NCI-H82 (cell line): ENCODE measurements at regions not wholly inside any gene's neighbourhood (a gene's known extent, or its start where the extent isn't known, plus 50 kb on each side); places are given as distances from the start of the nearest gene placed in this dataset.

ENCODE experiments used
- DNase-seq: peaks from one replicate; lab custom pipeline; 2025; lab: John Stamatoyannopoulos, UW

DNA sequence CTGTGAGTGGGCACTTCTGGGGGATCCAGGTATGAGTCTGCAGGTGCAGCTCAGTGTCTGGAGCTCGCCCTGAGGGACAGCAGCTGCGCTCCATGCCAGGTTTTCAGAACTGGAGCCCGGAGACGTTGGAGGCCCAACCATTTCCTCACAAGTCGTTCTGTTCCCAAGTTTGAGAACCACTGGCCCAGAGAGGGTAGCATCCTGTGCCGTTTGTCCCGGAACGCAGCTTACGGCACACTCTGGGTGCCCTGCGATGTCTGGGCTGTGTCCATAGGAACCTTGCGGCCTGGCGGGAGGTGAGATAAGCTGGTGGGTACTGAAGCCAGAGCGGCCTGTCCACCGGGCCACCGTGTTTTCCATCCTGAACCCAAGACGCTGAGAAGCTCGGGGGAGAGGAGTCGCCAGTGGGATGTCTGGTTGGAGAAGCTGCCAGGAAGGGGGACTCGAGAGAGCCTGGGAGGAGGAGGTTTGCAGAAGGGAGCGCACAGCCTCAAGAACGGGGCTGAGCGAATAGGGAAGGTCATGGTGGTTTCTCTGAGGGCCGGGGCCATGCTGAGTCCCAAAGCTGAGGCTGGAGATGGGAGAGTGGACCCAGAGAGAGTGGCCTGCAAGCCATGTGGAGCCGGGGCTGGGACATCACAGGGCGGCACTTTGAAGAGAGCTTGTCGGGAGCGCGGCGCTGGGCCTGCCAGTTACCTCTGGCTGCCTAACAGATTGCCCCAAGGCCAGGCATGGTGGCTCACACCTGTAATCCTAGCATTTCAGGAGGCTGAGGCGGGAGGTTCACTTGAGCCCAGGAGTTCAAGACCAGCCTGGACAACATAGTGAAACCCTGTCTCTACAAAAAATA is 211.0 kb upstream of the GSE1 start:
- DNase-seq, result no peak

- DNase-seq, result no peak
Observed at GRCh38 chr16:85402910-85403692, 210.0 kb upstream of the GSE1 start.

DNA sequence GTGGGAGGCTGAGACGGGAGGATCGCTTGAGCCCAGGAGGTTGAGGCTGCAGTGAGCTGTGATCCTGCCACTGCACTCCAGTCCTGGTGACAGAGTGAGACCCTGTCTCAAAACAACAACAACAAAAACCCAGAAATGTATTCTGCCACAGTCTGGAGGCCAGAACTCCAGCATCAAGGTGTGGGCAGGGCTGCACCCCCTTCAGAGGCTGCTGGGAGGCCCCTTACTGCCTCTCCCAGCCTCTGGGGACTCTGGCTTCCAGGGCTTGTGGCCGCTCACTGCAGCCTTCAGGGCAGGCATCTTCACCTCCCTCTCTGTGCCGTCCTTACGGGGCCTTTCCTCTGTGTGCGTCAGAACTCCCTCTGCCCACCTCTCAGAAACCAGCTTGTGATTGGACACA is 209.4 kb upstream of the GSE1 start:
- no peak for DNase-seq

- no peak for DNase-seq
Observed at GRCh38 chr16:85412911-85413520, 200.1 kb upstream of the GSE1 start.

GRCh38 chr16:85413691-85414663 is 199.1 kb upstream of the GSE1 start:
- no peak for DNase-seq

- peak; percentile 80 for DNase-seq
Observed at GRCh38 chr16:85415196-85416090, 197.7 kb upstream of the GSE1 start.

DNA sequence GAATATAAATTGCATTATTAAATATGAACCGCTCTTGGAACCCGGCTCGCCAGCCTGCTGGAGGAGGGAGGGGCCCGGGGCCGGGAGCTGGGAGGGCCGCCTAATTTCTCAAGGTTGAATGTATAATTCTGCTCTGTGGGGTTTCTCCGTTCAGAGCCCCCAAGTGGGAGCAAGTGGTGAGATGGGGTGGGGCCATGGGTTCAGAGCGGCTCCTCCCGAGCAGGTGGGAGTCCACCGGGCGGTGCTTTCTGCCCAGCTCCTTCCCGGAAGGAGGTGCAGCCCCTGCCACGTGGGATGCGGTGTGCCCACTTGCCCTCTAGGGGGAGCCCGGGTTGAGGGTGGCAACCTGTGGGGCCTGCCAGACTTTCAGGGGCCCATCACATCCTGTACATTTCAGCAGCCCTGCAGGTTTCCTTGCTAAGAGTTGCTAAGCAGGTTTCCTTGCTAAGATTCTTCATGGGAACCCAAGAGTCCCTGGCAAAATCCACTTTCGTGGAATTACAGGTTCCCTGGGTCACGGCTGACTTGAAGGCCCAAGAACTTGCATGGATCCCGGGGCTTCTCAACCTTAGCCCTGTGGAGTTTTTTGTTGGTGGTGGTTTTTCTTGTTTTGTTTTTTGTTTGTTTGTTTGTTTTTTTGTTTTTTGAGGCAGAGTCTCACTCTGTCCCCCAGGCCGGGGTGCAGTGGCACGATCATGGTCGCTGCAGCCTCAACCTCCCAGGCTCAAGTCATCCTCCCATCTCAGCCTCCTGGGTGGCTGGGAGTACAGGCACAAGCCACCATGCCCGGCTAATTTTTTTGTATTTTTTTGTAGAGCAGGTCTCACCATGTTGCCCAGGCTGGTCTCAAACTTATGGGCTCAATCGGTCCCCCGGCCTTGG is 196.7 kb upstream of the GSE1 start:
- DNase-seq, result peak; percentile 91

DNA sequence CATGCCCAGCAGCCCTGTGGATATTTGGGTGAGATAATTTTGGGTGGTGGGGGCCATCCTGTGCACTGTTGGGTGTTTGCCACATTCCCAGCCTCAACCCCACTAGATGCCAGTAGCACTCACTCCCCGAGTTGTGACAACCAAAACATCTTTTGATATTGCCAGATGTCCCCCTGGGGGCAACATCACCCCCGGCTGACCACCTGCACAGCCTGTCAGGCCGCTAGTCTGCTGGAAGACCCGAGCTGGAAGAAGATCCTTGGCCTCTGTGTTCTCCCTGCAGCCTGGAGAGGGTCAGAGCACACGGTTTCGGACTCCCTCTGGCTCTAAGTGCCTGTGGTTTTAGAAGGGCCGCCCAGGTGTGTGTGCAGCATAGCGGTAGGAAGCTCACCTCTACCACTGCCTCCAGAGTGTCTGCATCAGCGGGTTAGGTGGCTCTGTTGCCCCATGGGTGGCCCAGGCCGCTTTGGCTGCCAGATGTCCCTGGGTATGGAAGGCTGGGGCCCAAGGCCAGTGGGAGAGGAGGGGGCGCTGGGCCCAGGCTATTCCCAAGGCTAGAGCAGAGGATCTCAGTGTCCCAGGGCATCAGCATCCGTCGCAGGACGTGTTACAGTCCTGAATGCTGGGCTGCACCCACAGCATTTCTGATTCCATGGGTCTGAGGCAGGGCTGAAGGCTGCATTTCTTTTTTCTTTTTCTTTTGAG is 195.8 kb upstream of the GSE1 start:
- DNase-seq, result no peak

DNA sequence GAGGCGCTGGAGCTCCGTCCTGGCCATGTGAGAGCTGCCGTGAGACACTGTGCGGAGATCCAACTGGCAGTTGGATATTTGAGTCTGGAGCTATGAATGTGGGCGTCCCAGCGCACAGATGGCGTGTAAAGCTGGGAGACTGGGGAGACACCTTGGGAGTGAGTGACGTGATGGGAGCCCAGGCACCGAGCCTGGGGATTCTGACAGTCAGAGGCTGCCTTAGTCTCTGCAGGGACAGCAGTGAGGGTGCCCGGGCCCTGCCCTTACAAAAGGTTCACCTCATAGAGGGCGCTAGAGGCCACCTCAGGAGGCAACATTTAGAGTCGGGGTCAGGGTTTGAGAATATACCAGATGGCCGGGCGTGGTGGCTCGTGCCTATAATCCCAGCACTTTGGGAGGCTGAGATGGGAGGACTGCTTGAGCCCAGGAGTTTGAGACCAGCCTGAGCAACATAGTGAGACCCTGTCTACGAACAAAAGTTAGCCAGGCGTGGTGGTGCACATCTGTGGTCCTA is 194.1 kb upstream of the GSE1 start:
- peak; percentile 80 for DNase-seq

- no peak for DNase-seq
Observed at GRCh38 chr16:85419503-85420408, 193.4 kb upstream of the GSE1 start.

DNA sequence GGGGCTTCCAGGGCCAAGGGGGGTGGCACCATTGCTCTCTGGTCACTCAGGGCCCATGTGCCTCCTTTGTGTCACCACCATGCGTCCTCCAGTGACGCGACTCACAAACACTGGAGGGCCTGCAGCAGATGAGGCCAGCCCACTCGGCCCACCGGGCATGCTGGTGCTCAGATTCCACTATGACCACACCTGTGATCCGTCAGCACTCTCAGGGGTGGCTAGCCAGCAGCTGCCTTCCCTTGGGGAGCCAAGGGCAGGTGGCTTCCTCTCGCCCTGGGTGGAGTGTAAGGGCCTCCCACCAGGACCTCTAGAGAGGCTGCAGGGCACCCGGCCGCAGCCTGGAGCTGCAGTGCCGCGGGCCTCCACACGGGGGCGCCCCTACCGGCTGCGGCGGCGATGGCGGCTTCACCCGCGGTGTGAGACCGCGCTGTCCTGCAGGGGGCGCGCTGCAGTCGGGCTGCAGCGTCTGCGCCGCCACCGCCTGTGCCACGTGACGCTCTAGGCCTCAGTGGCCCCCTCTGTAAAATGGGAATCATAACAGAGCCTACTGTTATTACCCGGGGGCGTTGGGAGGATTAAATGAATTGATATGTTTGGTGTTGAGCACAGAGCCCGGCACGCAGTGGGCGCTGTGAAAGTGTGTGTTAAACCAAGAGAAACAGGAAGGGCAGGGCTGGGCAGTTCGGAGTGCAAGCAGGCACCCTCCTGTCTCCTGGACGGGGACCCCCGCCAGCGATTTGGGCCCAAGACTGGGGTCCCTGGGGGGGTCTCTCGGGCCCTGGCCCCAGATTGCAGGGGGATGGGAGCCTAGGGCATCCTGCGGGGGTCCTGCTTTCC is 192.4 kb upstream of the GSE1 start:
- peak; percentile 54 for DNase-seq

DNA sequence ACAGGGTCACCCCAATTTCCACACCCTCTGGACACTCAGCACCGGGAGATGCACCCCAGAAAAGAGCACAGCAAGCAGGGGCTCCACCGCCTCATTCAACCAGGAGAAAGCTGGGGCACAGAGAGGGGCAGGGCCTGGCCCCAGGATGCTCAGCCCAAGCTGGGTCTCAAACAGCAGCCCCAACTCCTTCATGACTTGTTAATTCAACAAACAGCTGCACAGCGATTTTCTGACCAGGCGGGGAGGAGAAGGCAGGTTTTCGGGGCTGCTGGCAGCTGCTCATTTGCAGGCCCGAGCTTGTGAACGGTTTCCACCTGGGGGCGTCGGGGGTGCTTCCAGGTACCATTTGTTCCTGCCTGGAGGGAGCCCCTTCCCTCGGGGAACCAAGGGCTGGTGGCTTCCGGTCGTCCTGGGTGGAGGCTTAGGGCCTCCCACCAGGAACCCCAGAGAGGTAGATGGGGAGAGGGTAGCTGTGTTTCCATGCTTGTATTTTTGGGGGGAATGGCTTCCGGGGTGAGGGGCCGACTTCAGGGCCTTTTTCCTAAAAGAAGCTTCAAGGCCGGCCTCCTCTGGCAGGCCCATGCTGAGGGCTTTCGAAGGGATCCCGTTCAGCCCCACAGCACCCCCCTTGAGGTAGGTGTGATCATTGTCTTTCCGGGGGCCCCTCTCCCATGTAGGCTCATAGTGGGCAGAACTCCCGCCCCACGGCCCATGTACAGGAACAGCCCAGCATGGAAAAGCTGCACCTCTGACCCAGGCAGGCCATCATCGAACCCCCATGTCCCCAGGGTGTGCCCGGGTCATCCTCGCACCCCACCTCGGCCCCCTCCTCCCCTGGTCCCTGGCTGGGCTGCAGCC is 191.6 kb upstream of the GSE1 start:
- DNase-seq, result no peak

- DNase-seq, result peak; percentile 64
Observed at GRCh38 chr16:85422196-85422631, 190.9 kb upstream of the GSE1 start.

- no peak for DNase-seq
Observed at GRCh38 chr16:85422632-85423550, 190.2 kb upstream of the GSE1 start.

DNA sequence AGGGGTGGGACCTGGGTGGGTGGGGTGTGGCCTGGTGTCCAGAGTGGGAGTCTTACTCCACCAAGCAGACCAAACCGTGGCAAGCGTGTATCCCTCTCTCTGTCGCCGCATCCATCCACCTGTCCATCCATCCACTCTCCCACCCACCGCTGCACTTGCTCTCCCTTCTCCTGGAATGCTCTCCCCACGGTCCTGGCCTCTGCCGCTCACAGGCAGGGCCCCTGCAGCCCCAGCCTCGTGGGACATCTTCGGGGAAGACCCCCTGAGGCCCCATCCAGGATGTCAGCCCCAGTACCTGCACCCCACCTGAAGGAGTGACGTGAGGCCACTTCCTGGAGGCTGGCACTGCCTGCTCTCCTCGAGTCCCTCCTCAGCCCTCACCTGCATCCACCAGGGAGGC is 189.5 kb upstream of the GSE1 start:
- DNase-seq, result no peak
